GM19452 (cell line): ENCODE measurements at regions not wholly inside any gene's neighbourhood (a gene's known extent, or its start where the extent isn't known, plus 50 kb on each side); places are given as distances from the start of the nearest gene placed in this dataset.
"Not testable (repeated sequence)": the region's sequence is repeated elsewhere in the genome, so short reads cannot be mapped to it uniquely, and the experiment has no call there.

Experiments used
- ATAC-seq: cut with Tn5 transposase; IDR thresholded peaks from one replicate; pipeline ENCODE4 v1.9.1; 2021; ENCODE audit not compliant: unreplicated experiment

- not testable (repeated sequence) for ATAC-seq
These were observed 190.7 kb upstream of the VIPR2 start for GRCh38 chr7:159335181-159335926.

- not testable (repeated sequence) for ATAC-seq
These were observed 188.3 kb upstream of the VIPR2 start for GRCh38 chr7:159332854-159333479.

GRCh38 chr7:159331462-159331861 lies 186.8 kb upstream of the VIPR2 start:
- ATAC-seq: no peak

GRCh38 chr7:159329818-159330378 lies 185.2 kb upstream of the VIPR2 start:
- no peak for ATAC-seq

GRCh38 chr7:159328096-159328495 lies 183.4 kb upstream of the VIPR2 start:
- ATAC-seq: no peak

- no peak for ATAC-seq
These were observed 178.7 kb upstream of the VIPR2 start for GRCh38 chr7:159323359-159323758.

GRCh38 chr7:159321278-159321677 lies 176.6 kb upstream of the VIPR2 start:
- ATAC-seq: no peak

GRCh38 chr7:159318682-159319351 lies 174.2 kb upstream of the VIPR2 start:
- no peak for ATAC-seq

GRCh38 chr7:159317294-159317693 lies 172.6 kb upstream of the VIPR2 start:
- no peak for ATAC-seq

GRCh38 chr7:159311172-159311494 lies 166.5 kb upstream of the VIPR2 start:
- no peak for ATAC-seq

GRCh38 chr7:159310457-159311171 lies 165.9 kb upstream of the VIPR2 start:
- no peak for ATAC-seq

- not testable (repeated sequence) for ATAC-seq
These were observed 164.5 kb upstream of the VIPR2 start for GRCh38 chr7:159309214-159309613.

- ATAC-seq: no peak
These were observed 161.3 kb upstream of the VIPR2 start for GRCh38 chr7:159306012-159306411.

GRCh38 chr7:159305185-159305584 lies 160.5 kb upstream of the VIPR2 start:
- ATAC-seq: not testable (repeated sequence)

- ATAC-seq: not testable (repeated sequence)
These were observed 158.8 kb upstream of the VIPR2 start for GRCh38 chr7:159303510-159303909.

GRCh38 chr7:159296093-159296681 lies 151.5 kb upstream of the VIPR2 start:
- ATAC-seq: no peak

- not testable (repeated sequence) for ATAC-seq
These were observed 141.8 kb upstream of the VIPR2 start for GRCh38 chr7:159286487-159286886.

- no peak for ATAC-seq
These were observed 136.9 kb upstream of the VIPR2 start for GRCh38 chr7:159281573-159281972.

- no peak for ATAC-seq
These were observed 135.3 kb upstream of the VIPR2 start for GRCh38 chr7:159280008-159280407.

GRCh38 chr7:159272739-159273138 lies 128.1 kb upstream of the VIPR2 start:
- ATAC-seq: no peak

- ATAC-seq: no peak
These were observed 127.1 kb upstream of the VIPR2 start for GRCh38 chr7:159271781-159272180.
